ENCODE measurements at regions not wholly inside any gene's neighbourhood (a gene's known extent, or its start where the extent isn't known, plus 50 kb on each side); places are given as distances from the start of the nearest gene placed in this dataset.
"Not testable (repeated sequence)": the region's sequence is repeated elsewhere in the genome, so short reads cannot be mapped to it uniquely, and the experiment has no call there.

GRCh38 chr6:121557146-121557940, 121.9 kb downstream of the GJA1 start:
- DNase-seq (ENCODE audit: low spot score): no peak
- Histone ChIP-seq H3K27ac (no peak overlapping the region), H3K4me3 (no peak overlapping the region)
- TF ChIP-seq, protein P1, sequence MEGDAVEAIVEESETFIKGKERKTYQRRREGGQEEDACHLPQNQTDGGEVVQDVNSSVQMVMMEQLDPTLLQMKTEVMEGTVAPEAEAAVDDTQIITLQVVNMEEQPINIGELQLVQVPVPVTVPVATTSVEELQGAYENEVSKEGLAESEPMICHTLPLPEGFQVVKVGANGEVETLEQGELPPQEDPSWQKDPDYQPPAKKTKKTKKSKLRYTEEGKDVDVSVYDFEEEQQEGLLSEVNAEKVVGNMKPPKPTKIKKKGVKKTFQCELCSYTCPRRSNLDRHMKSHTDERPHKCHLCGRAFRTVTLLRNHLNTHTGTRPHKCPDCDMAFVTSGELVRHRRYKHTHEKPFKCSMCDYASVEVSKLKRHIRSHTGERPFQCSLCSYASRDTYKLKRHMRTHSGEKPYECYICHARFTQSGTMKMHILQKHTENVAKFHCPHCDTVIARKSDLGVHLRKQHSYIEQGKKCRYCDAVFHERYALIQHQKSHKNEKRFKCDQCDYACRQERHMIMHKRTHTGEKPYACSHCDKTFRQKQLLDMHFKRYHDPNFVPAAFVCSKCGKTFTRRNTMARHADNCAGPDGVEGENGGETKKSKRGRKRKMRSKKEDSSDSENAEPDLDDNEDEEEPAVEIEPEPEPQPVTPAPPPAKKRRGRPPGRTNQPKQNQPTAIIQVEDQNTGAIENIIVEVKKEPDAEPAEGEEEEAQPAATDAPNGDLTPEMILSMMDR (IDR thresholded peaks at IDR 0.05): no peak

GRCh38 chr6:121559611-121560269, 124.3 kb downstream of the GJA1 start:
- TF ChIP-seq, protein P1 (IDR thresholded peaks at IDR 0.05): no peak
- H3K27ac ChIP-seq: no peak overlapping the region
- DNase-seq (ENCODE audit: low spot score): no peak
- H3K4me3 ChIP-seq: no peak overlapping the region

GRCh38 chr6:121560476-121560875, 125.0 kb downstream of the GJA1 start:
- Histone ChIP-seq H3K27ac (no peak overlapping the region), H3K4me3 (no peak overlapping the region)
- DNase-seq (ENCODE audit: low spot score): no peak
- TF ChIP-seq, protein P1 (IDR thresholded peaks at IDR 0.05): no peak

GRCh38 chr6:121563286-121563685, 127.8 kb downstream of the GJA1 start:
- TF ChIP-seq, protein P1 (IDR thresholded peaks at IDR 0.05): no peak
- Histone ChIP-seq H3K4me3 (no peak overlapping the region), H3K27ac (no peak overlapping the region)
- DNase-seq (ENCODE audit: low spot score): no peak

GRCh38 chr6:121564529-121564928, 129.1 kb downstream of the GJA1 start:
- H3K27ac ChIP-seq; H3K4me3 ChIP-seq; DNase-seq (ENCODE audit: low spot score): not testable (repeated sequence)

GRCh38 chr6:121571455-121571854, 136.0 kb downstream of the GJA1 start:
- Histone ChIP-seq H3K27ac (no peak overlapping the region), H3K4me3 (no peak overlapping the region)
- DNase-seq (ENCODE audit: low spot score): no peak
- TF ChIP-seq, protein P1 (IDR thresholded peaks at IDR 0.05): no peak

DNA sequence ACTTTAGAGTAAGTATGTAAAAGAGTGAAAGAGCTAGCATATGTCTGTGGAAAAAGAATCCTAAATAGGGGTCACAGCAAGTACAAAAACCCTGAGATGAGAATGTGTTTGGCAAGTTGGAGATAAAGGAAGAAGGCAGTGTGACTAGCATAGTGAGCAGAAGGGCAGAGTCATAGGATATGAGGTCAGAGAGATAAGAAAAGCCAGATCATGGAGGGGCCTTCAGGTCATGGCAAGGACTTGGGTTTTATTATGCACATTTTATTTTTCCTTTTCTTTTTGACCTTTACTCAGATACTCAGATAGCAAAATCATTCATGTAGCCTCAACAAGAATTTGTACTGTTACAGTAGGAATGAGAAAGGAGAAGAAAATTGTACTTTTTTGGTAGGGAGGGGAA, 138.0 kb downstream of the GJA1 start:
- Histone ChIP-seq H3K4me3 (peak overlapping the region; percentile 12), H3K27ac (peak overlapping the region; percentile 2 to 38)
- TF ChIP-seq, protein P1 (IDR thresholded peaks at IDR 0.05): no peak
- no peak for DNase-seq (ENCODE audit: low spot score)
